ENCODE measurements at regions not wholly inside any gene's neighbourhood (a gene's known extent, or its start where the extent isn't known, plus 50 kb on each side); places are given as distances from the start of the nearest gene placed in this dataset.

GRCh38 chr4:41471126-41472071 is 66.6 kb upstream of the LIMCH1 start:
- TF ChIP-seq CTCF (IDR thresholded peaks at IDR 0.05; ENCODE audit: control insufficient read depth, extremely low read depth, insufficient read depth): no peak
- peak overlapping the region; percentile 5; the same call in 1 of the 2 replicates for H3K4me3 ChIP-seq (ENCODE audit: low read depth, low read length)
- DNase-seq (ENCODE audit: low read depth): peak; percentile 92

- no peak overlapping the region; the same call in 1 of the 2 replicates for H3K4me3 ChIP-seq (ENCODE audit: low read depth, low read length)
- DNase-seq (ENCODE audit: low read depth): no peak
- no peak for TF ChIP-seq CTCF (IDR thresholded peaks at IDR 0.05; ENCODE audit: control insufficient read depth, extremely low read depth, insufficient read depth)
These were observed 65.9 kb upstream of the LIMCH1 start for GRCh38 chr4:41472081-41472480.

- no peak for TF ChIP-seq CTCF (IDR thresholded peaks at IDR 0.05; ENCODE audit: control insufficient read depth, extremely low read depth, insufficient read depth)
- DNase-seq (ENCODE audit: low read depth): no peak
These were observed 64.8 kb upstream of the LIMCH1 start for GRCh38 chr4:41473176-41473575.

GRCh38 chr4:41475402-41475801 is 62.6 kb upstream of the LIMCH1 start:
- H3K4me3 ChIP-seq (ENCODE audit: low read depth, low read length): no peak overlapping the region
- no peak for TF ChIP-seq CTCF (IDR thresholded peaks at IDR 0.05; ENCODE audit: control insufficient read depth, extremely low read depth, insufficient read depth)
- peak; percentile 97 for DNase-seq (ENCODE audit: low read depth)

More at GRCh38 chr4:41473176-41473575, 64.8 kb upstream of the LIMCH1 start:
- H3K4me3 ChIP-seq (ENCODE audit: low read depth, low read length): no peak overlapping the region

- H3K4me3 ChIP-seq (ENCODE audit: low read depth, low read length): no peak overlapping the region
- TF ChIP-seq CTCF (IDR thresholded peaks at IDR 0.05; ENCODE audit: control insufficient read depth, extremely low read depth, insufficient read depth): no peak
- no peak for DNase-seq (ENCODE audit: low read depth)
These were observed 61.6 kb upstream of the LIMCH1 start for GRCh38 chr4:41476310-41476885.

- TF ChIP-seq CTCF (IDR thresholded peaks at IDR 0.05; ENCODE audit: control insufficient read depth, extremely low read depth, insufficient read depth): no peak
- no peak overlapping the region for H3K4me3 ChIP-seq (ENCODE audit: low read depth, low read length)
- no peak for DNase-seq (ENCODE audit: low read depth)
These were observed 60.6 kb upstream of the LIMCH1 start for GRCh38 chr4:41477181-41477905.
